ENCODE measurements at regions not wholly inside any gene's neighbourhood (a gene's known extent, or its start where the extent isn't known, plus 50 kb on each side); places are given as distances from the start of the nearest gene placed in this dataset.
"Not testable (repeated sequence)": the region's sequence is repeated elsewhere in the genome, so short reads cannot be mapped to it uniquely, and the experiment has no call there.

DNA sequence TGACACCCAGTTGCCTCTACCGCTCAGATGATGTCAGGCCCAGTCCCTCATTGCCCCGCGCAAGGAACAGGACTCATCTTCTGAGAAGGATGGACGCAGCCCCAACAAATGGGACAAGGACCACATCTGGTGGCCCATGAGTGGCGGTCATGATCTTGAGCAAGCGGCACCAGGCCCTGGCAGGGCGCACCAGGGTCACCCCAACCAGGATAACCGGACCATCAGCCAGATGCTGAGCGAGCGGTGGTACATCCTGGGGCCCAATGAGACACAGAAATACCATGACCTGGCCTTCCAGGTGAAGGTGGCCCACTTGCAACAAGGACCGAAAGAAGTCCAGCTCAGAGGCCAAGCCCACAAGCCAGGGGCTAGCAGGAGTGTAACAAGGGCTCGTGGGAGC, 102.3 kb upstream of the TP53BP2 start:
- TF ChIP-seq, protein P1, sequence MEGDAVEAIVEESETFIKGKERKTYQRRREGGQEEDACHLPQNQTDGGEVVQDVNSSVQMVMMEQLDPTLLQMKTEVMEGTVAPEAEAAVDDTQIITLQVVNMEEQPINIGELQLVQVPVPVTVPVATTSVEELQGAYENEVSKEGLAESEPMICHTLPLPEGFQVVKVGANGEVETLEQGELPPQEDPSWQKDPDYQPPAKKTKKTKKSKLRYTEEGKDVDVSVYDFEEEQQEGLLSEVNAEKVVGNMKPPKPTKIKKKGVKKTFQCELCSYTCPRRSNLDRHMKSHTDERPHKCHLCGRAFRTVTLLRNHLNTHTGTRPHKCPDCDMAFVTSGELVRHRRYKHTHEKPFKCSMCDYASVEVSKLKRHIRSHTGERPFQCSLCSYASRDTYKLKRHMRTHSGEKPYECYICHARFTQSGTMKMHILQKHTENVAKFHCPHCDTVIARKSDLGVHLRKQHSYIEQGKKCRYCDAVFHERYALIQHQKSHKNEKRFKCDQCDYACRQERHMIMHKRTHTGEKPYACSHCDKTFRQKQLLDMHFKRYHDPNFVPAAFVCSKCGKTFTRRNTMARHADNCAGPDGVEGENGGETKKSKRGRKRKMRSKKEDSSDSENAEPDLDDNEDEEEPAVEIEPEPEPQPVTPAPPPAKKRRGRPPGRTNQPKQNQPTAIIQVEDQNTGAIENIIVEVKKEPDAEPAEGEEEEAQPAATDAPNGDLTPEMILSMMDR (IDR thresholded peaks at IDR 0.05) = not testable (repeated sequence)
- not testable (repeated sequence) for TF ChIP-seq POLR2A, POLR2AphosphoS5 (IDR thresholded peaks at IDR 0.05)
